HL-60 (cell line): ENCODE measurements at regions not wholly inside any gene's neighbourhood (a gene's known extent, or its start where the extent isn't known, plus 50 kb on each side); places are given as distances from the start of the nearest gene placed in this dataset.

ENCODE experiments used
- DNase-seq, 2 experiments: peaks; one replicate each; pipeline ENCODE4 v3.0.0-alpha.2; 2010 to 2020; ENCODE audit warnings: low read depth in 1 of 2, low spot score in 1 of 2
- H3K27ac ChIP-seq: fragments of 250-450 bp; sonication (Bioruptor Pico); replicated peaks from 2 replicates; pipeline ENCODE4 v1.5.1; 2020; ENCODE audit warnings: mild to moderate bottlenecking, moderate library complexity
- H3K27me3 ChIP-seq: fragments of 250-450 bp; sonication (Bioruptor Pico); 2 replicates; pipeline ENCODE4 v1.5.1; 2021; ENCODE audit warnings: mild to moderate bottlenecking, moderate library complexity; ENCODE audit not compliant: insufficient read depth, poor library complexity, severe bottlenecking
- H3K4me3 ChIP-seq: replicated peaks from 2 replicates; pipeline ENCODE4 v1.5.1; 2011; ENCODE audit warnings: mild to moderate bottlenecking, control low read depth, low read length; ENCODE audit not compliant: insufficient read depth
- GABPA ChIP-seq: IDR thresholded peaks from 2 replicates; pipeline ENCODE4 v1.6.1; 2012; ENCODE audit warnings: low read depth
- POLR2AphosphoS5 ChIP-seq: IDR thresholded peaks from 2 replicates; pipeline ENCODE4 v1.6.1; 2012; ENCODE audit warnings: low read depth
- SPI1 ChIP-seq: IDR thresholded peaks from 2 replicates; pipeline ENCODE4 v1.6.1; 2012; ENCODE audit warnings: low read depth, mild to moderate bottlenecking, borderline replicate concordance
- TF ChIP-seq, protein P1 (sequence below): IDR thresholded peaks from 2 replicates; pipeline ENCODE4 v1.6.1; 2012; ENCODE audit warnings: low read depth; ENCODE audit not compliant: insufficient replicate concordance
- TF ChIP-seq, protein P2 (sequence below): IDR thresholded peaks from one replicate; pipeline ENCODE4 v1.5.1; 2011; ENCODE audit warnings: low read length, control low read depth, inconsistent platforms; ENCODE audit not compliant: insufficient read depth

DNA sequence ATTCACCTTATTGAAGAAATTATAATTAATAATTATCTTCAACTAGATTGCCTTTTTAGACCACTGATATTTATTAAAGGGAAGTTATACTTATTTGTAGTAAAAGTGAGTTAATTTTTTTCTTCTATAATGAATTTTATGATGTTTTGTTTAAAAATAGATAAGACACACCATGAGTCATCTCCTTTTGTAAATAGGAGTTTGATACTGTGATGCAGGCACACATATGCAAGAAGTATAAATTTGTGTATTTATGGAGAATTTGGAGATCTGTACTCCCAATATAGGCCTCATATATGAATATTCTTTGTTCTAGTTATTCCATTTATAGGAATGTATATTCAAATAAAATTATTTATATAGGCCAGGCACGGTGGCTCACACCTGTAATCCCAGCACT is 703.5 kb upstream of the CHAC2 start:
- no peak for TF ChIP-seq SPI1
- no peak for TF ChIP-seq POLR2AphosphoS5
- TF ChIP-seq, protein P1, sequence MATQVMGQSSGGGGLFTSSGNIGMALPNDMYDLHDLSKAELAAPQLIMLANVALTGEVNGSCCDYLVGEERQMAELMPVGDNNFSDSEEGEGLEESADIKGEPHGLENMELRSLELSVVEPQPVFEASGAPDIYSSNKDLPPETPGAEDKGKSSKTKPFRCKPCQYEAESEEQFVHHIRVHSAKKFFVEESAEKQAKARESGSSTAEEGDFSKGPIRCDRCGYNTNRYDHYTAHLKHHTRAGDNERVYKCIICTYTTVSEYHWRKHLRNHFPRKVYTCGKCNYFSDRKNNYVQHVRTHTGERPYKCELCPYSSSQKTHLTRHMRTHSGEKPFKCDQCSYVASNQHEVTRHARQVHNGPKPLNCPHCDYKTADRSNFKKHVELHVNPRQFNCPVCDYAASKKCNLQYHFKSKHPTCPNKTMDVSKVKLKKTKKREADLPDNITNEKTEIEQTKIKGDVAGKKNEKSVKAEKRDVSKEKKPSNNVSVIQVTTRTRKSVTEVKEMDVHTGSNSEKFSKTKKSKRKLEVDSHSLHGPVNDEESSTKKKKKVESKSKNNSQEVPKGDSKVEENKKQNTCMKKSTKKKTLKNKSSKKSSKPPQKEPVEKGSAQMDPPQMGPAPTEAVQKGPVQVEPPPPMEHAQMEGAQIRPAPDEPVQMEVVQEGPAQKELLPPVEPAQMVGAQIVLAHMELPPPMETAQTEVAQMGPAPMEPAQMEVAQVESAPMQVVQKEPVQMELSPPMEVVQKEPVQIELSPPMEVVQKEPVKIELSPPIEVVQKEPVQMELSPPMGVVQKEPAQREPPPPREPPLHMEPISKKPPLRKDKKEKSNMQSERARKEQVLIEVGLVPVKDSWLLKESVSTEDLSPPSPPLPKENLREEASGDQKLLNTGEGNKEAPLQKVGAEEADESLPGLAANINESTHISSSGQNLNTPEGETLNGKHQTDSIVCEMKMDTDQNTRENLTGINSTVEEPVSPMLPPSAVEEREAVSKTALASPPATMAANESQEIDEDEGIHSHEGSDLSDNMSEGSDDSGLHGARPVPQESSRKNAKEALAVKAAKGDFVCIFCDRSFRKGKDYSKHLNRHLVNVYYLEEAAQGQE = no peak
- TF ChIP-seq, protein P2, sequence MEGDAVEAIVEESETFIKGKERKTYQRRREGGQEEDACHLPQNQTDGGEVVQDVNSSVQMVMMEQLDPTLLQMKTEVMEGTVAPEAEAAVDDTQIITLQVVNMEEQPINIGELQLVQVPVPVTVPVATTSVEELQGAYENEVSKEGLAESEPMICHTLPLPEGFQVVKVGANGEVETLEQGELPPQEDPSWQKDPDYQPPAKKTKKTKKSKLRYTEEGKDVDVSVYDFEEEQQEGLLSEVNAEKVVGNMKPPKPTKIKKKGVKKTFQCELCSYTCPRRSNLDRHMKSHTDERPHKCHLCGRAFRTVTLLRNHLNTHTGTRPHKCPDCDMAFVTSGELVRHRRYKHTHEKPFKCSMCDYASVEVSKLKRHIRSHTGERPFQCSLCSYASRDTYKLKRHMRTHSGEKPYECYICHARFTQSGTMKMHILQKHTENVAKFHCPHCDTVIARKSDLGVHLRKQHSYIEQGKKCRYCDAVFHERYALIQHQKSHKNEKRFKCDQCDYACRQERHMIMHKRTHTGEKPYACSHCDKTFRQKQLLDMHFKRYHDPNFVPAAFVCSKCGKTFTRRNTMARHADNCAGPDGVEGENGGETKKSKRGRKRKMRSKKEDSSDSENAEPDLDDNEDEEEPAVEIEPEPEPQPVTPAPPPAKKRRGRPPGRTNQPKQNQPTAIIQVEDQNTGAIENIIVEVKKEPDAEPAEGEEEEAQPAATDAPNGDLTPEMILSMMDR = no peak
- TF ChIP-seq GABPA = no peak
- no peak overlapping the region for H3K27ac ChIP-seq
- H3K4me3 ChIP-seq = no peak overlapping the region
- H3K27me3 ChIP-seq = no peaks in the 10 kb centered on the region
- no peak for DNase-seq

DNA sequence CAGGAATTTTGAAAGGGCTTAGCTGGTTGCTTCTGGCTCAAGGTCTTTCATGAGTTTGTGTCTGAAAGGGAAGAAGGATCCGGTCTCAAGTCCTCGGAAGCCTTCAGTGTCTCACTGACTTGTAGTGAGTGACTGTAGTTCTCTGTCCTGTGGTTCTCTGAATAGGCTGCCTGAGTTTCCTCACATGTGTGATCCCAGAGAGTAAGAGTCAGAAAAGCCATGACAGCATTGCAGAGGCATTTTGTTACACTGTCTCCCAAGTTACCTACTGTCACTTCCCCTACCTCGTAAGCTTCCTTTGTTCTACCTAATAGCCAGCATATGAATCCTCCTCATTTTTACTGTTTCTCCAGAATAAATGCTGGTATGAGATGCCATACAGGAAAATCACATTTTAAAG is 709.1 kb upstream of the CHAC2 start:
- H3K27me3 ChIP-seq = no peaks in the 10 kb centered on the region
- TF ChIP-seq, protein P2 = no peak
- TF ChIP-seq SPI1 (no peak), GABPA (no peak), POLR2AphosphoS5 (no peak)
- TF ChIP-seq, protein P1 = no peak
- no peak for DNase-seq
- no peak overlapping the region for H3K27ac ChIP-seq
- no peak overlapping the region for H3K4me3 ChIP-seq

DNA sequence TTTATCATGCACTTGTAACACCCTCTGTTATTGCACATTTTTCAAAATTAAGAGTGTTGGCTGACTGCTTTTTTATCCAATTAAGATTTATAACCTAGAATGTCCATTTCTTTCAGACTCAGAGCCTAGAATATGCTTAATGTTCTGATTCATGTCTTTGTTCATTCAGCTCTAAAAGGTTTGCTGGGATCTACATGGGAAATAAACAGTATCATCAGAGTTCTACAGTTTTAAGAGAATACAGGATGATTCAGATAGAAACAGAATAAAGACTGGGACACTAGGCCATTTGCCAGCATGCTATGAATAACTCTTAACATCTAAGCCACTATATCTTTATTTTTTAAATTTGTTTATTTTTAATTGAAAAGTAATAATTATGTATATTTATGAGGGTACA is 713.7 kb upstream of the CHAC2 start:
- TF ChIP-seq SPI1 = no peak
- TF ChIP-seq, protein P1 = no peak
- Histone ChIP-seq H3K4me3 (no peak overlapping the region), H3K27ac (no peak overlapping the region), H3K27me3 (no peaks in the 10 kb centered on the region)
- no peak for DNase-seq

DNA sequence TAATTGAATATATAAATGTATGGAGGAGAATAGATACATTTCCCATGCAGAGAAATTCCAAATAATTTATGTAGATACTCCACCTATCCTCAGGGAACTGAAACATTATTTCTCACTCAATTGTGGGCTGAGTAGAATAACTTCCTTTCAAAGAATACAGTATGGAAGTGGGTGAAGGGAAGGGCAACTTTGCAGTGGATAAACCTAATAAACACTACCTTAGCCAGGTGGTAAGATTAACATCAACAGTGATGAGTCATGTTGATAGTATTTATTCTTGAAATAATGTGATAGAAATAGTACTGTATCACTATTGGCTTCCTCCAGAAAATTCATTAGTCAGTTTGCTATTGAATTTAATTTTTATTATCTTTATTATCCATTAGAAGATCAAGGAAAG is 716.4 kb upstream of the CHAC2 start:
- Histone ChIP-seq H3K27ac (no peak overlapping the region), H3K27me3 (no peaks in the 10 kb centered on the region), H3K4me3 (no peak overlapping the region)
- DNase-seq = no peak
- TF ChIP-seq, protein P1 = no peak
- no peak for TF ChIP-seq GABPA
- no peak for TF ChIP-seq POLR2AphosphoS5
- TF ChIP-seq, protein P2 = no peak
- TF ChIP-seq SPI1 = no peak
